GM21717 (cell line): ENCODE measurements at regions not wholly inside any gene's neighbourhood (a gene's known extent, or its start where the extent isn't known, plus 50 kb on each side); places are given as distances from the start of the nearest gene placed in this dataset.
"Not testable (repeated sequence)": the region's sequence is repeated elsewhere in the genome, so short reads cannot be mapped to it uniquely, and the experiment has no call there.

Source experiments
- ATAC-seq: cut with Tn5 transposase; IDR thresholded peaks from one replicate; pipeline ENCODE4 v1.9.1; 2021; ENCODE audit warnings: mild to moderate bottlenecking, moderate library complexity; ENCODE audit not compliant: unreplicated experiment

DNA sequence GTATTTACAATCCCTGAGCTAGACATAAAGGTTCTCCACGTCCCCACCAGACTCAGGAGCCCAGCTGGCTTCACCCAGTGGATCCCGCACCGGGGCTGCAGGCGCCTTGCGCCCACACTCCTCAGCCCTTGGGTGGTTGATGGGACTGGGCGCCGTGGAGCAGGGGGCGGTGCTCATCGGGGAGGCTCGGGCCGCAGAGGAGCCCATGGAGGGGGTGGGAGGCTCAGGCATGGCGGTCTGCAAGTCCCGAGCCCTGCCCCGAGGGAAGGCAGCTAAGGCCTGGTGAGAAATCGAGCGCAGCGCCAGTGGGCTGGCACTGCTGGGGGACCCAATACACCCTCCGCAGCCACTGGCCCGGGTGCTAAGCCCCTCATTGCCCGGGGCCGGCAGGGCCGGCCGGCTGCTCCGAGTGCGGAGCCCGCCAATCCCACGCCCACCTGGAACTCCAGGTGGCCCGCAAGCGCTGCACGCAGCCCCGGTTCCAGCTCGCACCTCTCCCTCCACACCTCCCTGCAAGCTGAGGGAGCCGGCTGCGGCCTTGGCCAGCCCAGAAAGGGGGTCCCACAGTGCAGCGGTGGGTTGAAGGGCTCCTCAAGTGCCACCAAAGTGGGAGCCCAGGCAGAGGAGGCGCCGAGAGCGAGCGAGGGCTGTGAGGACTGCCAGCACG is 260.9 kb upstream of the BTG1 start:
- ATAC-seq, result not testable (repeated sequence)

GRCh38 chr12:92405801-92406251 is 260.2 kb upstream of the BTG1 start:
- ATAC-seq, result not testable (repeated sequence)

GRCh38 chr12:92404921-92405320 is 259.3 kb upstream of the BTG1 start:
- ATAC-seq, result no peak

DNA sequence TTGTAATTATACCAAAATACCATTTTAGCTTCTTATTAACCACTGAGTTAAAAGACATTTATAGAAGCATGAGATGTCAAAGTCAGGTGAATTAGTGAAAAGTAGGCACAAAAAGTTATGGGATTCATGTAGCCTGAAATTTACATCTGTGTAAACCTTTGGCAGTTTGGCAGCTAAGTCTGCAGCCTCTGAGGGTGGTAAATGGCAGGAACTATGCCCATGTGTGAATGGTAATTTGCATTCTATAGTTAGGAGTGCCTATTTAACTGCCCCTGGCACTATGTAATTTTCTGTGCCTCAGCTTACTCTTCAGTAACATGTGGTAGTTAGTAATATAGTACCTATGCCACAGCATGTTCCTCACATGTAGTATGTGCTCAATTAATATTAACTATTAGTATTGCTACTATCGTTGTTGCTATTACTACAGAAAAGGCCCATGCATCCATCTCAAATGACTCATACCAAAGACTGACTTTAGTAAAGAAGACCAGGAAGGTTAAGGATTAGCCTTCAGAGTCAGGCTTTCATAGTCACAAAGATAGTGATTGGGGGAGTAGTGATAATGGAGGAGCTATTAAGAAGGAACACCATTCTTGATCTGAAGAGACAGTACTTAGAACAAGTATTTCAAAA is 258.7 kb upstream of the BTG1 start:
- no peak for ATAC-seq

GRCh38 chr12:92403210-92404175 is 257.8 kb upstream of the BTG1 start:
- peak; percentile 87 for ATAC-seq

- ATAC-seq, result no peak
These were observed 256.8 kb upstream of the BTG1 start for GRCh38 chr12:92402415-92402814.

DNA sequence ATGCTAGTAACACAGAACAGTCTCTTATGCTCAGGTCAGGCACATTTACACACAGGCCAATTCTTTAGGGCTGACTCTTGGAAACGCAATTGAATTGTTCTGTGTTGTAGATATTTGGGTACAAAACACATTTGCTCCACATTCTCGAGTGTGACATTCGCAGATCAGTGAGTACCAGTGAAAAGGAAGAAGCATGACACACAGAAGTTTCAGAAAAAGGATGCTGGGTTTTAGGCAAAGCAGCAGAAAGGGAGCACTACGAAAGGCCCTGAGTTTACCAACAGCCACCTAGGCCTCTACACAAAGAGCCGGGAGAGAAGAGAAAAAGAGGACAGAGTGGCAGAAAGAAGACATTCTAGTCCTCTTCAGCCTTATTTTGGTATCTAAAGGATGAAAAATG is 254.4 kb upstream of the BTG1 start:
- no peak for ATAC-seq

- no peak for ATAC-seq
These were observed 253.1 kb upstream of the BTG1 start for GRCh38 chr12:92398565-92399309.

GRCh38 chr12:92396647-92397252 is 251.1 kb upstream of the BTG1 start:
- no peak for ATAC-seq

DNA sequence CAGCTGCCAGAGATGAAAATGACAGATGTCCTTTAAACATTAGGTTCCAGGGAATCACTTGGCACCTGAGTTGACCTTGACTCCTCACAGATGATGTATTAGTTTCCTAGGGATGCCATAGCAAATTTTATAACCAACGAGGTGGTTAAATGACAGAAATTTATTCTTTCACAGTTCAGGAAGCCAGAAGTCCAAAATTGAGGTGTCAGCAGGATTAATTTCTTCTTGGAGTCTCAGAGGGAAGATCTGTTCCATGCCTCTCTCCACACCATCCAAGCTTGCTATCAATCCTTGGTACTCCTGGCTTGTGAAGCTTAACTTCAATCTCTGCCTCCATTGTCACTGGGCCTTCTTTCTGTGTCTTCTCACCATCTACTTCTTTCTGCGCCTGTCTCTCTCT is 249.7 kb upstream of the BTG1 start:
- ATAC-seq, result no peak

GRCh38 chr12:92394895-92395294 is 249.2 kb upstream of the BTG1 start:
- no peak for ATAC-seq

- no peak for ATAC-seq
These were observed 247.9 kb upstream of the BTG1 start for GRCh38 chr12:92393504-92393903.

DNA sequence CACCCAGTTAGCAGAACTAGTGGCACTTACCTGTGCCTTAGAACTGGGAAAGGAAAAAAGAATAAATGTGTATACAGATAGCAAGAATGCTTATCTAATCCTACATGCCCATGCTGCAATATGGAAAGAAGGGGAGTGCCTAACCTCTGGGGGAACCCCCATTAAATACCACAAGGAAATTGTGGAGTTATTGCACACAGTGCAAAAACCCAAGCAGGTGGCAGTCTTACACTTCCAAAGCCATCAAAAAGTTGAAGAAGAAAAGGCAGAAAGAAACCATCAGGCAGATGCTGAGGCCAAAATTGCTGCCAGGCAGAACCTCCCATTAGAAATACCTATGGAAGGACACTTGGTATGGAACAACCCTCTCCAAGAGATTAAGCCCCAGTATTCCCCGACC is 246.1 kb upstream of the BTG1 start:
- not testable (repeated sequence) for ATAC-seq

- no peak for ATAC-seq
These were observed 243.8 kb upstream of the BTG1 start for GRCh38 chr12:92389466-92389865.

DNA sequence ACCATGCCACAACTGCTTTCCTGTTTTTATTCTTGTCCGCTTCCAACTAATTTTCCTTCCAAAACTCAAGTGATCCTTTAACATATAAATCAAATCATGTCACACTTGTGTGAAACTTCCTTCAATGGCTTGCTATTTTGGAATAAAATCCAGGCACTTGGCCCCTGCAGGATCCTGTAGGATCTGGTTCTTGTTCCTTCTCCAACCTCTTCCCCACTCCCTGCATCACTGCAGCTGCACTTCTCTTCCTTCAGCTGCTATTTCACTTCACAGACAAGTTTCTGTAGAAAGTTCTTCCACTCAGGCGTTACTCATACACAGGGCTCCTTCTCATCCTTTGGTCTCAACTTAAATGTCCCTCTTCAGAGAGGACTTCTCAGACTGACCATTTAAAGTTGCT is 239.7 kb upstream of the BTG1 start:
- ATAC-seq, result no peak

DNA sequence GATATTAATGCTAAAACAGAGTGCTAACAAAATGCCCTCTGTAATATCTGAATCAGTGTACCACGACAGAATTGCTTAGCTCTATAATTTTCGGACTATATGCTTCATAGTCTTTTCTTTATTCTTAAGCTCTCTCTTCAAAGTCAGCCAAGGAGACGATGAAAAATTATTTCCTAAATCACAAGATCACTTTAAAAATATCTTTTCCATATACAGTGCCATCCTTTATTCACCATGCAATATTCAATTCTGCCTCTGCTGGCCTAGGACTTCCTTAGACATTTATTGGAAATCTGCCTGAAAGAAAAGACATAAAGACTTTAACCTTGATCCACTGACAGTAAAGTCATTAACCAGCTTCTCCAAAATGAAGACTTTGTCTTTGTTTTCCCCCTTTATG is 238.9 kb upstream of the BTG1 start:
- no peak for ATAC-seq

GRCh38 chr12:92382383-92382878 is 236.8 kb upstream of the BTG1 start:
- no peak for ATAC-seq

DNA sequence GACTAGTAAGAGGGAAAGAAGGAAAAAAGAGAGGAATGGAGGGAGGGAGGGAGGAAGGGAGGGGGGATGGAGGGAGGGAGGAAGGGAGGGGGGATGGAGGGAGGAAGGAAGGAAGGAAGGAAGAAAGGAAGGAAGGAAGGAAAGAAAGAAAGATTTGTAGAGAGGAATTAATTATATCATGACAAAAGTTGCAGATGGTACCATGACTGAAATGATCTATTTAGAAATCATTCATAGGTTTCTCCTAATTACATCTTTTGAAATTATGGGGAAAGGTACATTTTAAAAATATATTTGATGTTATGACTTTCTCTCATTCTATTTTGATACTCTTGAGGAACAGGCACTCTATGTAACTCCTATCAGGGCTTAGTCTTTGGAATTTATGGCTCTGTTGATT is 236.2 kb upstream of the BTG1 start:
- no peak for ATAC-seq

DNA sequence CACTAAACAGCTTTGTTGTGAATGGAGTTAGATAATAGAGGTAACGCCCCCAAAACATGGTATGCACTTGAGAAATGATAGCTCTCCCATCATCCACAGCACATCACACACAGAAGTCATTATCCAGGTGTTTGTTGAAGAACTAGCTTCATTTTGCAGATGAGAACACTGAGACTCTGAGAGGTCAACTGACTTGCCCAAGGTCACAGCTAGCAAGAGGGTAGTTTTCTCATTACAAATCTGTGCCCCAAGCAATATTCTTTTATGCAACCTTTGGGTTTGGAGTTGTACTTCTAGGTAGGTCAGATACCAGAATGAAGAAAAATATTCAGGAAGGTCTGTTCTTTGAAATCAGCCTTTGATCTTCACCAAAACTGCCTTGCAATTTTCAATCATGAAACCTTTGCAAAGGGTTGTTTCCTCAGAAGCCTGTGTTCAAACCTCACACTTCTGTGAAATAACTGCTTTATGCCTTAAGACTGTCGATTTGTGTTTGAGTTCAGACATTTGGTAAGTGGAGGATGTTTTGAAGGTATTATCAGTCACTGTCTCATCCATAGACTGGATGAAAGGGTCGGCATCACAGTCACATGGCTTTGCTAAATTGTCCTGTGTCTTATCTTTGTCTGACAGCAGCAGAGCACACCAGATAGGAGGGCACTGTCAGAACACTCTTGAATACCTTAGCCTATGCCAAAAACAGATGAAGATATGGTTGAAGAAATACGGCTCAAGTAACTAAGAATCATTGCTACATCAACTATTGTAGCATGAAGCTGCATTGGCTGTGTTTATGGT is 233.2 kb upstream of the BTG1 start:
- ATAC-seq, result no peak
